NOMO-1 treated with dmso at 0.1 percent for 144 hours (cell line): ENCODE measurements at regions not wholly inside any gene's neighbourhood (a gene's known extent, or its start where the extent isn't known, plus 50 kb on each side); places are given as distances from the start of the nearest gene placed in this dataset.

Source experiments
- DNase-seq: peaks from one replicate; lab custom pipeline; 2025; ENCODE audit not compliant: unreplicated experiment; lab: John Stamatoyannopoulos, UW

- DNase-seq, result no peak
Measured at GRCh38 chr12:61357496-61357895, 902.7 kb upstream of the USP15 start.

GRCh38 chr12:61362037-61362436 is 898.2 kb upstream of the USP15 start:
- DNase-seq, result no peak

GRCh38 chr12:61365001-61365400 is 895.2 kb upstream of the USP15 start:
- DNase-seq, result no peak

- DNase-seq, result no peak
Measured at GRCh38 chr12:61367281-61367785, 892.9 kb upstream of the USP15 start.

DNA sequence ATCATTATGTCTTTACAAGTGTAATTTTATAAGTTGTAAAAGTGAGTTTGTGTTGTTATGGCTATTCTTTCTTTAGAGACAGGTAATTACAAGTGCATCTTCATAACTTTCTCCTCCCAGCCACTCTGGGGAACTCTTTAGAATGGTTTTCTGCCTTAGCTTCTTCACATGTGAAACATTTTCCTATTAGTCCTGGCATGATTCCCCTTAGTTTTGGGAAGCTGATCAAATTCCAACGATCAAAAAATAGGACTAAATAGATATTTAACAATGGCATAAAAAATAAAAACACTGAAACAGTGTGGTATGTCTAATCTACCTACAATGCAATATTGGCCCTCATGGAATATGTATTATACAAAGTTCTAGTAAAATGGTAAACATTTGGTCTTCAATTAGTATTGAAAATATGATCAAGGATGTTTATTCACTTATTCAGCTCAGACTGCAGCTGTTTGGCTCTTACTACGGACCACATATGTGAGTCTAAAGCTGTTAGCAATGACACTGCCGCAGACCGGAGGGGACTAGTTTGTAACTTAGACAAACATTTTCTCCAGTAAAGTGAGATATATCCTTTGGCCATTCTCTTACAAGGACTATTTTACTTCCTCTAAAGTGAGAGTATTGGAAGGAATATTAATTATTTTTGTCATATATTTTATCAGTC is 890.8 kb upstream of the USP15 start:
- DNase-seq, result no peak

GRCh38 chr12:61384511-61384910 is 875.7 kb upstream of the USP15 start:
- no peak for DNase-seq

- DNase-seq, result no peak
Measured at GRCh38 chr12:61385771-61386170, 874.4 kb upstream of the USP15 start.

GRCh38 chr12:61397668-61398067 is 862.5 kb upstream of the USP15 start:
- DNase-seq, result no peak

DNA sequence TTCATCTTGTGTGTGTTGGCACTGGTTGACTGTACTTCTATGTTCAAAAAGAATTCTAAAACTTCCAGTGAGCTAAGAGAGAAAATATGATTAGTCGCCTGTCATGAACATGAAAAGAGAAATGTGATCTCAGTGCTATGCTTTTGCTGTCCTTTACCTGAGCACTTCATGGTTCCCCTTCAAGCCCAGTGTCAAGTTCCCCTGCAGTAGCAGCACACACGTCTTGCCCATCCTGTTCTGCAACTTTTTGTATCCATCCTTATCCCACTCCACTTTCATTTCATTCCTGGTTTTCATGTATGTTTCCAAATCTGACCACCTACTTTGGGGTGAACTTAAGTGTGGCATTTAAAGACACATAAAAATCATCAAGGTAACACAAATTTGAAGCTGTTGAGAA is 848.0 kb upstream of the USP15 start:
- no peak for DNase-seq

- no peak for DNase-seq
Measured at GRCh38 chr12:61414470-61414869, 845.7 kb upstream of the USP15 start.

DNA sequence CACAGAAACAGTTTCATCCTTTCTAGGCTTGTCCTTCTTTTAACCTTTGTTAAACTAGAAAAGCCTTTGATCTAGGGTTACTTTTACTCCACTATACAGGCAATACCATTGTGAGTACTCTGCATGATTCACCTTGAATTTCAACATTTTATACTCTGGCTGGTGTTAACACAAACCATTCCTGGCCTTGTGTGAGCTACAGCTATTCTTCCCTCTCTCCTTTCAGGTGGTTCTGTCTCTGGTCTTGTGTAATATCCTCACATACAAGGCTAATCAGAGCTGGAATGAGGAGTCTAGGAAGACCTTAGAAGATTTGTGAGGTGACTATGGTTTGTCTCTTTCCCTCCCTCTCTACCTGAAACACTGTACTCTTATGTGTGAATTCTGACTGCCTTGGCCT is 837.4 kb upstream of the USP15 start:
- no peak for DNase-seq

GRCh38 chr12:61452076-61452475 is 808.1 kb upstream of the USP15 start:
- DNase-seq, result no peak

DNA sequence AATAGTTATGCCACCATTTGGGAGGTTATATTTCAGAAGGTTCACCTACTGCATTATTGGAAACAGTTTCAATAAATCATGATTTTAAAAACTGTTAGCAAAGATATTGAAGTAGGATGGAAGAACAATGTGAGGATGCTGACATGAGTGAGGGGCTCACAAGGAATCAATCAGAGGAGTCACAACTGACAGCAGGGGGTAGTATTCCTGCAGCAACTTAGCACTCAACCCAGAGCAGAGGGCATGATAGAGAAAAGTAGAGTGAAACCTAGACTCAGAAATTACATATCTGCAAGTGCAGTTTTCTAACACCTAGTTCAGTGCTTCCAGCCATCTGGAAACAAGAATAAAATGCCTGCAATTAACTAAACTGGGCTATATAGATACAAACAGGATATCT is 772.5 kb upstream of the USP15 start:
- DNase-seq, result no peak

- no peak for DNase-seq
Measured at GRCh38 chr12:61490526-61491498, 769.4 kb upstream of the USP15 start.

GRCh38 chr12:61502179-61502578 is 758.0 kb upstream of the USP15 start:
- DNase-seq, result no peak

DNA sequence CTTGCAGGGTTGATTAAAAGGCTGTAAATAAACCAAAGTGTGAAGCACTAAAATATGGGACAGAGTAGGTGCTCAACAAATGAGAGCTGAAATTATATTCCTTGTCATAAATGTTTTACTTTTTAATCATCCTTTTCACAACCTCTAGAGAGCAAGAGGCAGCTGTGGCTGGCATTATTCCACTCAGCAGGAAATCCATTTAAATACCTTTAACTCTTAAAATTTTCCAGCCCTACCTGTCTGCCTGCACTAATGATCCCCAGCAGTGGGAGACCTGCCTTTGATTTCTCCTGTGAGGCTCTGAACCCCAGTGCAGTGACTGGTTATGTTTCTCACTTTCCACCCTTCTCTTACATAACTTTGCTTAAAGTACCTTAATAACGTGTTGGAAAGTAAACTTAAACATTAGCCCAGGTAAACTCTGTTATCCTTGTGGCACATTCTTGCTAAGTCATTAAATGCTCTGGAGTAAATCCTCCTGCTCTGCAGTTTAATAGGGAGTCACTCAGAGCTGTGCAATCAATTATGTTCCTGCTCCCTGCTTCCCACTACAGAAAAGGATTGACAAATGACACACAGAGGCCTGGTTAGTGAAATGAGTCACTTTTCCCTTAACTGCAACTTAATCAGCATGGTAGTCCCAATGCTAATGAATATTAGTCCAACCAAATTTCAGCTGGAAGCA is 755.7 kb upstream of the USP15 start:
- no peak for DNase-seq

DNA sequence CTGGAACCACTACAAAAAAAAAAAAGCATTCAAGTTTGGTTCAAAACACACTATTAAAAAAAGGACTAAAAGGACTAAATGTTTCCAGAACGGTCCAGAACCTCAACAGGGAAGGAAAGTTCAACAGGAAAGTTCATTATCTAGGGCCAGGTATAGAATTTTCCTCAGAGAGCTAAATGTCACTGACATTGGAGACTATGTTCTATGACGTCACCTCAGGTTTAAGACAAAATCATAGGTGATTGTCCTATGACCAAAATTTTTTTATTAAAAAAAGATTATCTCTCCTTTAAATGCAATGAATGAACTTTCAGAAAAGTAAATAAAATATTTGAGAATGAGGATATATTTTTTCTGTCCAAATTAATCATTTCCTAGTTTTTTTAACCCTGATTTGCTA is 746.7 kb upstream of the USP15 start:
- no peak for DNase-seq

DNA sequence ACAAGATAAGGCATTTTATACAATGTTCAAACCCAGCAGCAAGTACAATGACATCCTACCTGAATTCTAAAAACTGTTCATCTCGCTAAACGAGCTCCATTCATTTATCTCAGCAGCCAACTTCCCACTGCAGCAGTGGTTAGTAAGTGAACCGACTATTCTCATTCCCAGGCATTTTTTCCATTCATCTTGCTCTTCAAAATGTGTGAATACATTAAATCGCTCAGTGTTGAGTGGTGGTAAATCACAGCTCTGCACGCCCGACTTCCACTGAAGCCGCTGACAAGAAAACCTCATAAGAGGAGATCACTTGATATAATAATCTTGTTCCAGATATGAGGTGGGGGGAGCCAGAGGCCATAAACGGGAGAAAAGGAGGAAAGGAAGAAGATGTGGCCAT is 746.2 kb upstream of the USP15 start:
- no peak for DNase-seq

DNA sequence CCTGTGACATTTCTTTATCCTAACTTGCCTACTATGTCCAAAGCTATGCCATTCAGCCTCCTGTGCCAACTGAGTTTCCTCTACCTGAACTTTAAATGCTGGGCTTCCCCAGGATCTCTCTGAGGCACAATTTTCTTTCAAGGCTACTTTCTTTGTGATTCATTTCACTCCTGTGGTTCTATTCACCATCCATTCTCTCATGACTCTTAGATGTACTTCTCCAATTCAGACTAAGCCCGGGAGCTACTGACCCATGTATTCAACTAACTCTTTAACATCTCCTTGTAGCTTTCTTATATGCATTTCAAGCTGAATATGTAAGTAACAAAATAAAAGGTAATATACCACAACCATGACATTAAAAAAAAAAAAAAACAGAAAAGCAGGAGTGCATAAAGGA is 738.9 kb upstream of the USP15 start:
- DNase-seq, result no peak

GRCh38 chr12:61523276-61523992 is 736.8 kb upstream of the USP15 start:
- no peak for DNase-seq

GRCh38 chr12:61524851-61525250 is 735.4 kb upstream of the USP15 start:
- no peak for DNase-seq
